Osteocyte (in vitro differentiated cells): ENCODE measurements at regions not wholly inside any gene's neighbourhood (a gene's known extent, or its start where the extent isn't known, plus 50 kb on each side); places are given as distances from the start of the nearest gene placed in this dataset.

ENCODE experiments used
- DNase-seq: peaks from one replicate; pipeline ENCODE4 v3.0.0; 2021; ENCODE audit warnings: mixed read lengths; ENCODE audit not compliant: unreplicated experiment; ENCODE audit errors: extremely low spot score
- H3K27ac Mint-ChIP-seq: one replicate; pipeline ENCODE4 v1.8.0; 2021; ENCODE audit warnings: mild to moderate bottlenecking, mixed read lengths; ENCODE audit not compliant: unreplicated experiment
- H3K27me3 Mint-ChIP-seq: one replicate; pipeline ENCODE4 v1.8.0; 2021; ENCODE audit warnings: mixed read lengths; ENCODE audit not compliant: unreplicated experiment
- H3K36me3 Mint-ChIP-seq: one replicate; pipeline ENCODE4 v1.8.0; 2021; ENCODE audit warnings: mixed read lengths; ENCODE audit not compliant: unreplicated experiment
- H3K4me1 Mint-ChIP-seq: one replicate; pipeline ENCODE4 v1.8.0; 2021; ENCODE audit warnings: mixed read lengths; ENCODE audit not compliant: unreplicated experiment
- H3K4me3 Mint-ChIP-seq: one replicate; pipeline ENCODE4 v1.8.0; 2021; ENCODE audit warnings: mild to moderate bottlenecking, moderate library complexity, mixed read lengths; ENCODE audit not compliant: unreplicated experiment
- H3K9me3 Mint-ChIP-seq: one replicate; pipeline ENCODE4 v1.8.0; 2021; ENCODE audit warnings: mixed read lengths; ENCODE audit not compliant: unreplicated experiment
- TF ChIP-seq, protein P1 (sequence below): fragments of 200-600 bp; sonication (generic); IDR thresholded peaks from 2 replicates; pipeline ENCODE4 v1.5.0; 2021; ENCODE audit warnings: antibody characterized with exemption, mild to moderate bottlenecking, moderate library complexity

GRCh38 chr22:49328630-49329405, 498.9 kb downstream of the BRD1 start:
- peak; percentile 75 for DNase-seq
- peaks cover 2% of the 10 kb centered on the region for H3K27me3 Mint-ChIP-seq
- no peak overlapping the region for H3K27ac Mint-ChIP-seq
- no peaks in the 10 kb centered on the region for H3K4me1 Mint-ChIP-seq
- TF ChIP-seq, protein P1, sequence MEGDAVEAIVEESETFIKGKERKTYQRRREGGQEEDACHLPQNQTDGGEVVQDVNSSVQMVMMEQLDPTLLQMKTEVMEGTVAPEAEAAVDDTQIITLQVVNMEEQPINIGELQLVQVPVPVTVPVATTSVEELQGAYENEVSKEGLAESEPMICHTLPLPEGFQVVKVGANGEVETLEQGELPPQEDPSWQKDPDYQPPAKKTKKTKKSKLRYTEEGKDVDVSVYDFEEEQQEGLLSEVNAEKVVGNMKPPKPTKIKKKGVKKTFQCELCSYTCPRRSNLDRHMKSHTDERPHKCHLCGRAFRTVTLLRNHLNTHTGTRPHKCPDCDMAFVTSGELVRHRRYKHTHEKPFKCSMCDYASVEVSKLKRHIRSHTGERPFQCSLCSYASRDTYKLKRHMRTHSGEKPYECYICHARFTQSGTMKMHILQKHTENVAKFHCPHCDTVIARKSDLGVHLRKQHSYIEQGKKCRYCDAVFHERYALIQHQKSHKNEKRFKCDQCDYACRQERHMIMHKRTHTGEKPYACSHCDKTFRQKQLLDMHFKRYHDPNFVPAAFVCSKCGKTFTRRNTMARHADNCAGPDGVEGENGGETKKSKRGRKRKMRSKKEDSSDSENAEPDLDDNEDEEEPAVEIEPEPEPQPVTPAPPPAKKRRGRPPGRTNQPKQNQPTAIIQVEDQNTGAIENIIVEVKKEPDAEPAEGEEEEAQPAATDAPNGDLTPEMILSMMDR: no peak
- H3K36me3 Mint-ChIP-seq: no peaks in the 10 kb centered on the region
- H3K9me3 Mint-ChIP-seq: peaks cover 12% of the 10 kb centered on the region
- no peak overlapping the region for H3K4me3 Mint-ChIP-seq

DNA sequence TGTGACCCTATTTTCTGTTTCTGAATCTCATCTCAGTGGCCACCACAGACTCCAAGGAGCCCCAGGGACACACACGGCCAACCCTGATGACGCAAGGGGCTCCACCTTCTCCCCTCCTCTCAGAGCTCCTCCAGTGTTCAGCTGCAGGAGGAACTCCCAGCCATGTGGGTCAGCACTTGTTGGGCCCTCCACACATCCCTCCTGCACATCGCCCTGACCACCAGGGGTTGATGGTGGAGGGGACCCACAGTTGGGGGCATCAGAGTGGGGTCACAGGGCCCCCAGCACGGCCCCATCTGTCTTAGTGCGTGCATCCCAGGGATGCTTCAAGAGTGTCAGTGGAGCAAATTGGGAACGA, 499.6 kb downstream of the BRD1 start:
- no peak overlapping the region for H3K4me3 Mint-ChIP-seq

DNA sequence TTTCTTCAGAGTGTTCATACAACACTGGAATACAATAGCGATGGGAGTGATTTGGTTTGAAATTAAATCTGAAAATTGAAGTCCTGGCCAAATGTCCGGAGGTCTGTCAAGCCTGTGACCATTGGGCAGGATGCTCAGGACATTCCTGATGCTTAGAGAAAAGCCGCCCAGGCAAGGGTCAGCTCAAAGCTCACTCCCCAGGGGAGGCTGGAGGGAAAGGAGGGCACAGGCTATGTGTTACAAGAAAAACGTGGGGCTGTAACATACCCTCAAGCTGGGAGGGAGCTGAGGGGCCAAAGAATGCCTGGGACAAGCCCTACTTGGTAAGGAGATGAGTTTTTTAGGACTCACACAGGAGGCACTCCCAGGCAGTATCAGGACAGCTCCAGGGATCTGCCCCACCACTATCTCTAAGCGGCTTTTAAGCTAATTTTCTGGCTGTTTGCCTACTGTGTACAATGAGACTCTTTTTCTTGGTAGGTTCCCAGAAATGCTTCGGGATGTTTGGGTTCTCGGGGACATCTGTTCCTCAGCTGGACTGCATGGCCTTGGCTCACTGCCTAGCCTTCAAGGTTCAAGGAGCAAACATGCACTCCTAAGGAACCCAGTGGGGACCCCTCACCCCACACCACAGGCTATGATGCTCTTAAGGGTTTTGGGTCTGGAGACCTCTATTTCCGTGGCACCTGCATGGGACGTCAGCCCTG, 500.1 kb downstream of the BRD1 start:
- DNase-seq: peak; percentile 48
- Mint-ChIP-seq H3K36me3 (no peaks in the 10 kb centered on the region), H3K27me3 (peaks cover 3% of the 10 kb centered on the region), H3K4me1 (no peaks in the 10 kb centered on the region), H3K4me3 (no peak overlapping the region), H3K27ac (no peak overlapping the region), H3K9me3 (peaks cover 12% of the 10 kb centered on the region)
- TF ChIP-seq, protein P1: no peak

More for the DNA sequence above, 499.6 kb downstream of the BRD1 start:
- TF ChIP-seq, protein P1: no peak
- peaks cover 12% of the 10 kb centered on the region for H3K9me3 Mint-ChIP-seq
- peak; percentile 73 for DNase-seq
- H3K4me1 Mint-ChIP-seq: no peaks in the 10 kb centered on the region
- no peak overlapping the region for H3K27ac Mint-ChIP-seq
- peaks cover 2% of the 10 kb centered on the region for H3K27me3 Mint-ChIP-seq
- H3K36me3 Mint-ChIP-seq: no peaks in the 10 kb centered on the region

DNA sequence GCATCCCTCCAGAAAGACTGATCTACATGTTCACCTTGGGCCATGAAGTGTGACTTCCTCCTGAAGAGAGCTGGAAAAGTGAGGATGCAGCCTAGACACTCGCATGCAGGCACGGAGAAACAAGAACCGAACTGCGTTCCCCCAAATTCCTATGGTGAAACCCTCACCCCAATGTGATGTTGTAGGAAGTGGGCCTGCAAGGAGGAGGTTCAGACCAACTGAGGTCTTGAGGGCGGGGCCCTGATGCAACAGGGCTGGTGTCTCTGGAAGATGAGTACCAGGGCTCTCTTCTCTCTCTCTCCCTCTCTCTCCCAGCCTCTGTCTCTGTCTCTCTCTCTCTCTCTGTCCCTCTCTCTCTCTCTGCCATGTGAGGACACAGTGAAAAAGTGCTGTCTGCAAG, 501.1 kb downstream of the BRD1 start:
- Mint-ChIP-seq H3K4me3 (no peak overlapping the region), H3K36me3 (no peaks in the 10 kb centered on the region), H3K9me3 (peaks cover 12% of the 10 kb centered on the region), H3K4me1 (no peaks in the 10 kb centered on the region), H3K27ac (no peak overlapping the region), H3K27me3 (peaks cover 4% of the 10 kb centered on the region)
- TF ChIP-seq, protein P1: no peak
- DNase-seq: peak; percentile 69
